H9 (cell line): ENCODE measurements at regions not wholly inside any gene's neighbourhood (a gene's known extent, or its start where the extent isn't known, plus 50 kb on each side); places are given as distances from the start of the nearest gene placed in this dataset.

Source experiments
- DNase-seq: peaks from one replicate; pipeline ENCODE4 v3.0.0-alpha.2; 2017
- H2AFZ ChIP-seq: one replicate; pipeline ENCODE4 v1.6.1; 2013; ENCODE audit warnings: mild to moderate bottlenecking, low read length, control low read depth, moderate library complexity
- H2AK5ac ChIP-seq: 2 replicates; pipeline ENCODE4 v1.6.1; 2013; ENCODE audit warnings: low read length, control low read depth, mixed read lengths; ENCODE audit not compliant: insufficient read length
- H2BK120ac ChIP-seq: one replicate; pipeline ENCODE4 v1.6.1; 2013; ENCODE audit warnings: low read depth, mild to moderate bottlenecking, low read length, control low read depth, inconsistent platforms; ENCODE audit not compliant: poor library complexity, severe bottlenecking
- H2BK12ac ChIP-seq: 2 replicates; pipeline ENCODE4 v1.6.1; 2013; ENCODE audit warnings: low read length, control low read depth, mixed read lengths, low read depth; ENCODE audit not compliant: insufficient read length
- H2BK15ac ChIP-seq: 2 replicates; pipeline ENCODE4 v1.6.1; 2013; ENCODE audit warnings: low read depth, low read length, control low read depth
- H2BK20ac ChIP-seq: one replicate; pipeline ENCODE4 v1.6.1; 2013; ENCODE audit warnings: low read depth, mild to moderate bottlenecking, low read length, control low read depth, inconsistent platforms; ENCODE audit not compliant: poor library complexity, severe bottlenecking
- H2BK5ac ChIP-seq: 2 replicates; pipeline ENCODE4 v1.6.1; 2013; ENCODE audit warnings: low read length, control low read depth, mixed read lengths; ENCODE audit not compliant: insufficient read length
- H3K14ac ChIP-seq: 2 replicates; pipeline ENCODE4 v1.6.1; 2013; ENCODE audit warnings: low read length, control low read depth; ENCODE audit not compliant: insufficient read depth
- H3K18ac ChIP-seq: 2 replicates; pipeline ENCODE4 v1.6.1; 2013; ENCODE audit warnings: low read depth, mild to moderate bottlenecking, mixed read lengths, low read length, control low read depth; ENCODE audit not compliant: insufficient read length
- H3K23ac ChIP-seq: 2 replicates; pipeline ENCODE4 v1.6.1; 2013; ENCODE audit warnings: low read length, control low read depth, mixed read lengths, low read depth; ENCODE audit not compliant: insufficient read length
- H3K23me2 ChIP-seq: 2 replicates; pipeline ENCODE4 v1.6.1; 2013; ENCODE audit warnings: low read depth, mild to moderate bottlenecking, mixed read lengths, low read length, control low read depth; ENCODE audit not compliant: insufficient read length, poor library complexity, severe bottlenecking
- H3K27ac ChIP-seq: 2 replicates; pipeline ENCODE4 v1.5.1; 2013; ENCODE audit warnings: low read length, control low read depth, mixed read lengths, low read depth; ENCODE audit not compliant: insufficient read length
- H3K27me3 ChIP-seq: 2 replicates; pipeline ENCODE4 v1.6.1; 2013; ENCODE audit warnings: low read length, control low read depth, inconsistent platforms; ENCODE audit not compliant: insufficient read depth
- H3K4ac ChIP-seq: 2 replicates; pipeline ENCODE4 v1.6.1; 2013; ENCODE audit warnings: low read depth, mild to moderate bottlenecking, control low read depth, inconsistent platforms, low read length, moderate library complexity
- H3K4me1 ChIP-seq: 2 replicates; pipeline ENCODE4 v1.6.1; 2013; ENCODE audit warnings: low read length, control low read depth, inconsistent platforms; ENCODE audit not compliant: insufficient read depth
- H3K4me2 ChIP-seq: 2 replicates; pipeline ENCODE4 v1.6.1; 2013; ENCODE audit warnings: low read length, control low read depth, mixed read lengths; ENCODE audit not compliant: insufficient read length, insufficient read depth
- H3K56ac ChIP-seq: 2 replicates; pipeline ENCODE4 v1.6.1; 2013; ENCODE audit warnings: low read depth, mild to moderate bottlenecking, mixed read lengths, low read length, control low read depth; ENCODE audit not compliant: insufficient read length
- H3K79me1 ChIP-seq: 2 replicates; pipeline ENCODE4 v1.6.1; 2013; ENCODE audit warnings: low read depth, mild to moderate bottlenecking, moderate library complexity, low read length, control low read depth, inconsistent platforms; ENCODE audit not compliant: insufficient read depth, poor library complexity, severe bottlenecking
- H3K79me2 ChIP-seq: 2 replicates; pipeline ENCODE4 v1.6.1; 2013; ENCODE audit warnings: low read length, control low read depth, inconsistent platforms; ENCODE audit not compliant: insufficient read depth
- H3K9ac ChIP-seq: 2 replicates; pipeline ENCODE4 v1.6.1; 2013; ENCODE audit warnings: low read length, control low read depth, mixed read lengths; ENCODE audit not compliant: insufficient read length; ENCODE audit errors: extremely low read depth
- H3K9me3 ChIP-seq: one replicate; pipeline ENCODE4 v1.6.1; 2013; ENCODE audit warnings: low read depth, low read length, inconsistent platforms; ENCODE audit not compliant: control insufficient read depth
- H3T11ph ChIP-seq: one replicate; pipeline ENCODE4 v1.6.1; 2013; ENCODE audit warnings: mild to moderate bottlenecking, low read length, control low read depth, inconsistent platforms
- H4K20me1 ChIP-seq: one replicate; pipeline ENCODE4 v1.6.1; 2013; ENCODE audit not compliant: control insufficient read depth, insufficient read length, insufficient read depth
- H4K5ac ChIP-seq: 2 replicates; pipeline ENCODE4 v1.6.1; 2013; ENCODE audit warnings: low read depth, mild to moderate bottlenecking, mixed read lengths, low read length, control low read depth; ENCODE audit not compliant: insufficient read length
- H4K8ac ChIP-seq: replicated peaks from 2 replicates; pipeline ENCODE4 v1.6.1; 2013; ENCODE audit warnings: low read length, control low read depth, mixed read lengths, low read depth; ENCODE audit not compliant: insufficient read length
- H4K91ac ChIP-seq: 2 replicates; pipeline ENCODE4 v1.6.1; 2013; ENCODE audit warnings: low read depth, mild to moderate bottlenecking, moderate library complexity, mixed read lengths, low read length, control low read depth; ENCODE audit not compliant: insufficient read length
- H3K27ac Mint-ChIP-seq, 3 experiments: 2 replicates in 2 of 3; 3 replicates in 1 of 3; pipeline ENCODE4 v1.8.0; 2020 to 2021; ENCODE audit warnings: mixed read lengths in 3 of 3, mild to moderate bottlenecking in 1 of 3, moderate library complexity in 1 of 3
- H3K27me3 Mint-ChIP-seq: 2 replicates; pipeline ENCODE4 v1.8.0; 2021; ENCODE audit warnings: low read depth, mild to moderate bottlenecking, moderate library complexity, mixed read lengths
- H3K36me3 Mint-ChIP-seq, 3 experiments: 2 replicates in 2 of 3; 3 replicates in 1 of 3; pipeline ENCODE4 v1.8.0; 2020 to 2021; ENCODE audit warnings: low read depth in 3 of 3, mixed read lengths in 3 of 3; ENCODE audit not compliant: insufficient read depth in 1 of 3
- H3K4me1 Mint-ChIP-seq, 2 experiments: 2 replicates each; pipeline ENCODE4 v1.8.0; 2020; ENCODE audit warnings: mixed read lengths in 2 of 2
- H3K4me3 Mint-ChIP-seq, 2 experiments: 2 replicates in 1 of 2; 3 replicates in 1 of 2; pipeline ENCODE4 v1.8.0; 2020 to 2021; ENCODE audit warnings: mild to moderate bottlenecking in 2 of 2, mixed read lengths in 2 of 2, moderate library complexity in 1 of 2
- H3K9me3 Mint-ChIP-seq, 2 experiments: 2 replicates in 1 of 2; 3 replicates in 1 of 2; pipeline ENCODE4 v1.8.0; 2020; ENCODE audit warnings: mild to moderate bottlenecking in 2 of 2, mixed read lengths in 2 of 2, moderate library complexity in 1 of 2
- WGBS: extraction: QIAGEN DNeasy Blood & Tissue Kit; methylation state at CpG from one replicate; pipeline ENCODE4 v1.1.7; 2013; ENCODE audit warnings: missing lambda C conversion rate, low lambda C conversion rate, mixed read lengths; ENCODE audit not compliant: insufficient read length; ENCODE audit errors: extremely low coverage; 5-methylcytosine and 5-hydroxymethylcytosine counted together
- TF ChIP-seq, protein P1 (sequence below): fragments of 200-600 bp; sonication (generic); conservative IDR thresholded peaks from 3 replicates; pipeline ENCODE4 v1.8.0; 2021; ENCODE audit warnings: antibody characterized with exemption, mild to moderate bottlenecking

- Histone ChIP-seq H2BK120ac (no peak overlapping the region), H3K56ac (no peak overlapping the region), H3K27me3 (no peaks in the 10 kb centered on the region), H3K4me2 (no peak overlapping the region), H3K9ac (no peak overlapping the region), H3K9me3 (no peaks in the 10 kb centered on the region), H2BK5ac (no peak overlapping the region), H3K18ac (no peak overlapping the region), H2AFZ (no peak overlapping the region), H2BK12ac (no peak overlapping the region), H3K79me2 (no peaks in the 10 kb centered on the region), H4K5ac (no peak overlapping the region), H4K8ac (no peak overlapping the region), H2BK20ac (no peak overlapping the region), H3T11ph (no peak overlapping the region), H3K4ac (no peak overlapping the region), H4K91ac (no peak overlapping the region), H2BK15ac (no peak overlapping the region), H3K23ac (no peak overlapping the region), H3K14ac (no peak overlapping the region), H3K79me1 (no peaks in the 10 kb centered on the region), H3K27ac (no peak overlapping the region), H4K20me1 (no peaks in the 10 kb centered on the region), H3K4me1 (no peaks in the 10 kb centered on the region), H3K23me2 (no peaks in the 10 kb centered on the region), H2AK5ac (no peak overlapping the region)
- Mint-ChIP-seq H3K4me1 (peaks cover 0 to 4% of the 10 kb centered on the region in 2 experiments; a peak in 2 of 4 replicates), H3K27ac (no peak overlapping the region), H3K4me3 (no peak overlapping the region), H3K36me3 (peaks cover 5 to 13% (median 10%) of the 10 kb centered on the region in 3 experiments; a peak in 6 of 7 replicates), H3K27me3 (no peaks in the 10 kb centered on the region), H3K9me3 (peaks cover 24 to 25% of the 10 kb centered on the region in 2 experiments)
- no peak for DNase-seq
- no CpG with 5 or more reads among the region's 3 CpGs for WGBS
- TF ChIP-seq, protein P1, sequence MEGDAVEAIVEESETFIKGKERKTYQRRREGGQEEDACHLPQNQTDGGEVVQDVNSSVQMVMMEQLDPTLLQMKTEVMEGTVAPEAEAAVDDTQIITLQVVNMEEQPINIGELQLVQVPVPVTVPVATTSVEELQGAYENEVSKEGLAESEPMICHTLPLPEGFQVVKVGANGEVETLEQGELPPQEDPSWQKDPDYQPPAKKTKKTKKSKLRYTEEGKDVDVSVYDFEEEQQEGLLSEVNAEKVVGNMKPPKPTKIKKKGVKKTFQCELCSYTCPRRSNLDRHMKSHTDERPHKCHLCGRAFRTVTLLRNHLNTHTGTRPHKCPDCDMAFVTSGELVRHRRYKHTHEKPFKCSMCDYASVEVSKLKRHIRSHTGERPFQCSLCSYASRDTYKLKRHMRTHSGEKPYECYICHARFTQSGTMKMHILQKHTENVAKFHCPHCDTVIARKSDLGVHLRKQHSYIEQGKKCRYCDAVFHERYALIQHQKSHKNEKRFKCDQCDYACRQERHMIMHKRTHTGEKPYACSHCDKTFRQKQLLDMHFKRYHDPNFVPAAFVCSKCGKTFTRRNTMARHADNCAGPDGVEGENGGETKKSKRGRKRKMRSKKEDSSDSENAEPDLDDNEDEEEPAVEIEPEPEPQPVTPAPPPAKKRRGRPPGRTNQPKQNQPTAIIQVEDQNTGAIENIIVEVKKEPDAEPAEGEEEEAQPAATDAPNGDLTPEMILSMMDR = no peak
These were observed 264.3 kb upstream of the NOCT start for GRCh38 chr4:138751309-138751708.
